ENCODE measurements at regions not wholly inside any gene's neighbourhood (a gene's known extent, or its start where the extent isn't known, plus 50 kb on each side); places are given as distances from the start of the nearest gene placed in this dataset.
"Not testable (repeated sequence)": the region's sequence is repeated elsewhere in the genome, so short reads cannot be mapped to it uniquely, and the experiment has no call there.

DNA sequence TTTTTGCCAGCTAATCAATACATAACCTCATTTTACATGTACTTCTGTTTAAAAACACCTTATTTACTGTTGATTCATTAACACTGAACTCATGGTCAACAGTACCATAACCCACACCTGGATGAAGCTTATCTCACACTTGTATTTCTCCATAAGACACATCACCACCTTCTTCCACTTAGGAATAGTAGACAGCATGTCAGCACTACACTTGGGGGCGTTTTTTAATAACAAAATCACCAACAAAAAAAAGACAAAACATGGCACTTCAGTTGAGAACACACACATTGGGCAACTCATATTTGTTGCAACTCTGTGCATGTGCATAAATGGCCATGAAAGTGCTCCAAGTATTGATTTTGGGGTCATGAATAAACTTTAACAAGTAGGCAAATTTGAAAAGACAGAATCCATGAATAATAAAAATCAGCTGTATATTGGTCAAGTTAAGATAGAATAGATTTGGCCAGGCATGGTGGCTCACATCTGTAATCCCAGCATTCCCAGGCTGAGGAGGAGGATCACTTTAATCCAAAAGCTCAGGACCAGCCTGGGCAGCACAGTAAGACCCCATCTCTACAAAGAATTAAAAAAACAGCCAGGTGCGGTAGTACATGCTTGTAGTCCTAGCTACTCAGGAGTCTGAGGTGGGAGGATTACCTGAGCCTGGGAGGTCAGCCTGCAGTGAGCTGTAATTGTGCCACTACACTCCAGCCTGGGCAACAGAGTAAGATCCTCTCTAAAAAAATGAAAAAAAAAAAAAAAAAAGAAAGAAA, 84.4 kb upstream of the SRD5A2 start:
- no peak for DNase-seq (ENCODE audit: low read depth in 4 of 4, low spot score in 2 of 4)

GRCh38 chr2:31660812-31661335, 80.1 kb upstream of the SRD5A2 start:
- DNase-seq (ENCODE audit: low read depth in 4 of 4, low spot score in 2 of 4), result no peak

- DNase-seq (ENCODE audit: low read depth in 4 of 4, low spot score in 2 of 4), result no peak
Observed at GRCh38 chr2:31660165-31660564, 79.4 kb upstream of the SRD5A2 start.

DNA sequence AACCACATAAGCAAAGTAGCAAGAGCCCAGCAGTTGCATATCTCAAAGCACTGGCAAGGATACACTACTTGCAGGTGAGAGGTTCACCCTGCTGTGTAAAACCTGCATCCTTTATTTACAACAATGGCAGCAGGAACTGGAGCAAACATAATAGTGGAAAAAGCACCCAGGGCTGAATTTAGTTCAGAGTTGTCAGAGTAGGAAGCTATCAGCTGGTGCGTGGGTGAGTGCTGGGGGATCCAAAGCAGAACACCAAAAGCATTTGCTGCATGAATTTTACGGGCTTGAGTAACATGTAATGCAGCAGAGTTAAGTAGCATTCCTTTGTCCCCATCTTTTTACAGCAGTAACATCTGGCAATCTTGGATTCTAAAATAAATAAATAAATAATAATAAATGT, 73.5 kb upstream of the SRD5A2 start:
- DNase-seq (ENCODE audit: low read depth in 4 of 4, low spot score in 2 of 4), result no peak

GRCh38 chr2:31651736-31652135, 71.0 kb upstream of the SRD5A2 start:
- DNase-seq (ENCODE audit: low read depth in 4 of 4, low spot score in 2 of 4), result no peak

DNA sequence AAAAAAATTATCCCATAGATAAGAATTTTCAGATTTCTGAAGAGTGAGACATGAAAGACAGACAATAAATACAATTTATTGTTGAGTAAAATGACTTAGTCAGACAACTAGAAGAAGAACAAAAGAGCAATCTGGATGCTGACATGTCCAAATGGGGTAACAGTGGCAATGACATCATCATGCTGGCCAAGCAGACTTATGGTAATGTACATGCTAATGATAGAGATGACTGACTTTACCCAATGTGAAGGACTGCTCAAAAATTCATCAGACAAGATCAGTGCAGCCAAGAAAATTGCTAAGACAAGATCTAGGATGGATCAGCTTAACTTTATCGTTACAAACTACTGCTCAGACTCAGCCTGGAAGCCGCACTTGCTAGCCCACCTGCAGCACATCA, 70.5 kb upstream of the SRD5A2 start:
- no peak for DNase-seq (ENCODE audit: low read depth in 4 of 4, low spot score in 2 of 4)

DNA sequence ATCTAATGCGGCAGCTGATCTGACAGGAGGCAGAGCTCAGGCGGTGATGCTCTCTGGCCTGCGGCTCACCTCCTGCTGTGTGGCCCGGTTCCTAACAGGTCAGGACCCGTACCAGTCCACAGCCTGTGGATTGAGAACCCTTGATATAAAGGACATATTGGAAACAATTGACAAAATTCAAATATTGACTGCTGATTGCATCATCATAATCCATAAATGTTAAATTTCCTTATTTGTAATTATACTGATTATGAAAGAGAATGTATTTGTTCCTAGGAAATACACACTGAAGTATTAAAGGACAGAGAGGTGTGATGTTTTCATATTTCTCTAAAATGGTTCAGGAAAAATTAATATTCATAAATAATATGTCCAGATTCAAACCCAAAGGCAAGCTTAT, 63.8 kb upstream of the SRD5A2 start:
- no peak for DNase-seq (ENCODE audit: low read depth in 4 of 4, low spot score in 2 of 4)

- DNase-seq (ENCODE audit: low read depth in 4 of 4, low spot score in 2 of 4), result no peak
Observed at GRCh38 chr2:31642707-31643106, 62.0 kb upstream of the SRD5A2 start.

DNA sequence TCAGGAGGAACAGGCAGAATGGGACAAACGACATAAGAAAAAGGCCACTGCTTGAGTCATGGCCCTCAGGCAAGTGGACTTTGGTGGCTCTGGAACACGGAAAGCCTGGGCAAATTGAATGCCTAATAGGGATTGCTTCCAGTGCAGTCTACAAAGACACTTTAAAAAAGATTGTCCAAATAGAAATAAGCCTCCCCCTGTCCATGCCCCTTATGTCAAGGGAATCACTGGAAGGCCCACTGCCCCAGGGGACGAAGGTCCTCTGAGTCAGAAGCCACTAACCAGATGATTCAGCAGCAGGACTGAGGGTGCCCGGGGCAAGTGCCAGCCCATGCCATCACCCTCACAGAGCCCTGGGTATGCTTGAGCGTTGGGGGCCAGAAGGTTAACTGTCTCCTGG, 51.5 kb upstream of the SRD5A2 start:
- not testable (repeated sequence) for DNase-seq (ENCODE audit: low read depth in 4 of 4, low spot score in 2 of 4)
